SIG-M5 treated with dmso at 0.1 percent for 504 hours (cell line): ENCODE measurements at regions not wholly inside any gene's neighbourhood (a gene's known extent, or its start where the extent isn't known, plus 50 kb on each side); places are given as distances from the start of the nearest gene placed in this dataset.
A peak's percentile ranks its signal among the peaks of the same experiment; 100 is the strongest.

ENCODE experiments used
- DNase-seq: peaks from one replicate; lab custom pipeline; 2025; ENCODE audit not compliant: unreplicated experiment; lab: John Stamatoyannopoulos, UW

- no peak for DNase-seq
These were observed 135.1 kb upstream of the SEL1L start for GRCh38 chr14:81668626-81669274.

- no peak for DNase-seq
These were observed 135.7 kb upstream of the SEL1L start for GRCh38 chr14:81669308-81669707.

- no peak for DNase-seq
These were observed 140.3 kb upstream of the SEL1L start for GRCh38 chr14:81673930-81674329.

- no peak for DNase-seq
These were observed 142.7 kb upstream of the SEL1L start for GRCh38 chr14:81676395-81676794.

GRCh38 chr14:81676879-81677278 lies 143.2 kb upstream of the SEL1L start:
- DNase-seq: no peak

GRCh38 chr14:81677736-81678135 lies 144.1 kb upstream of the SEL1L start:
- no peak for DNase-seq

- DNase-seq: no peak
These were observed 145.6 kb upstream of the SEL1L start for GRCh38 chr14:81679226-81679625.

GRCh38 chr14:81681541-81681940 lies 147.9 kb upstream of the SEL1L start:
- no peak for DNase-seq

GRCh38 chr14:81682134-81682533 lies 148.5 kb upstream of the SEL1L start:
- DNase-seq: no peak

- no peak for DNase-seq
These were observed 149.0 kb upstream of the SEL1L start for GRCh38 chr14:81682701-81683100.

- peak; percentile 2 for DNase-seq
These were observed 151.0 kb upstream of the SEL1L start for GRCh38 chr14:81684696-81685095.

- DNase-seq: no peak
These were observed 152.9 kb upstream of the SEL1L start for GRCh38 chr14:81686512-81686911.

- no peak for DNase-seq
These were observed 158.3 kb upstream of the SEL1L start for GRCh38 chr14:81691931-81692330.

- no peak for DNase-seq
These were observed 160.8 kb upstream of the SEL1L start for GRCh38 chr14:81694419-81694818.

- no peak for DNase-seq
These were observed 176.0 kb upstream of the SEL1L start for GRCh38 chr14:81709681-81710080.

- DNase-seq: peak; percentile 65
These were observed 176.7 kb upstream of the SEL1L start for GRCh38 chr14:81710232-81710845.

GRCh38 chr14:81715731-81716130 lies 182.1 kb upstream of the SEL1L start:
- no peak for DNase-seq

- DNase-seq: no peak
These were observed 183.3 kb upstream of the SEL1L start for GRCh38 chr14:81716953-81717352.

GRCh38 chr14:81723956-81724355 lies 190.3 kb upstream of the SEL1L start:
- no peak for DNase-seq

GRCh38 chr14:81727218-81727617 lies 193.6 kb upstream of the SEL1L start:
- DNase-seq: no peak

GRCh38 chr14:81728447-81728846 lies 194.8 kb upstream of the SEL1L start:
- no peak for DNase-seq

- DNase-seq: no peak
These were observed 196.0 kb upstream of the SEL1L start for GRCh38 chr14:81729622-81730021.

- no peak for DNase-seq
These were observed 204.3 kb upstream of the SEL1L start for GRCh38 chr14:81737938-81738337.
